ENCODE measurements at regions not wholly inside any gene's neighbourhood (a gene's known extent, or its start where the extent isn't known, plus 50 kb on each side); places are given as distances from the start of the nearest gene placed in this dataset.

DNA sequence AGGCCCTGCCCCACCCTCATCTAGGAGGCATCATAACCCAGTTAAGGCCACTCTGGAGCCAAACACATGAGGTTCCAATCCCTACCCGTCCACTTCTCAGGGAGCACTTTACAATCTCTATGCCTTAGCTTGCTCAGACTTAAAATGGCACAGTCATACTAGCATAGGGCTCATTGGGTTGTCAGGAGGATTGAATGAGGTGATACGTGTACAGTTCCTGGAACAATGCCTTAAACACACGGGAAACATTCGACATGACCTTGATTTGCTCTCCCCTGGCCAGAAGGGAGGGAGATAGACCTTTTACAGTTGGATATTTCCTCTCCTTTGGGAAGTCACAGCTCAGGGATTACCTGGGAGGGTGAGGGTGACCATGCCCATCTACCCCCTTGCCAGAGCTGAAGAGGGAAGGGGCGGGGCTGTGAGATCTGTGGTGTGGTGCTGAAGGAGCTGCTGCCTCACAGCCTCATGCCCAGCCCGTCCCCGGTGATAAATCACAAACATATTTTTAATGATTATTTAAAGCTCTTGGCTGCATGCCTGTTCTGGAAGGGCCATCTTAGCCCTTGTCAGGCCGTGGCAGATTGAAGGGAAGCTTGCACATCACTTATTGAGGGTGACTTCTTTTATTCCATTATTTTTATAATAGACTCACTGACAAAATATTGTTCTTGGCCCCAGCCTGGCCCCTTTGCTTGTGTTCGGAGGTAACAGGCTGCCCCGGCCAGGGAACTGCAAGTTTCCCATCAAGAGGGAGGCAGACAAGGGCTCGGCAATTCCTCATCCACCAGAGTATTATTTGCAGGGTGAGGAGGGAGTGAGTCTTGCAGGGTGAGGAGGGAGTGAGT is 83.4 kb downstream of the FOXD2 start:
- Histone ChIP-seq H3K4me1 (no peaks in the 10 kb centered on the region), H3K27ac (no peak overlapping the region), H3K79me2 (no peaks in the 10 kb centered on the region), H3K9ac (no peak overlapping the region), H3K4me3 (ENCODE audit: low read depth, low read length) (no peak overlapping the region), H3K27me3 (ENCODE audit: control insufficient read depth, insufficient read depth, low read length) (no peaks in the 10 kb centered on the region), H3K9me3 (ENCODE audit: control insufficient read depth, low read length) (no peaks in the 10 kb centered on the region), H3K4me2 (ENCODE audit: low read length) (no peak overlapping the region), H3K36me3 (ENCODE audit: control insufficient read depth, insufficient read depth, low read length) (no peaks in the 10 kb centered on the region), H2AFZ (no peak overlapping the region)
- TF ChIP-seq, protein P1, sequence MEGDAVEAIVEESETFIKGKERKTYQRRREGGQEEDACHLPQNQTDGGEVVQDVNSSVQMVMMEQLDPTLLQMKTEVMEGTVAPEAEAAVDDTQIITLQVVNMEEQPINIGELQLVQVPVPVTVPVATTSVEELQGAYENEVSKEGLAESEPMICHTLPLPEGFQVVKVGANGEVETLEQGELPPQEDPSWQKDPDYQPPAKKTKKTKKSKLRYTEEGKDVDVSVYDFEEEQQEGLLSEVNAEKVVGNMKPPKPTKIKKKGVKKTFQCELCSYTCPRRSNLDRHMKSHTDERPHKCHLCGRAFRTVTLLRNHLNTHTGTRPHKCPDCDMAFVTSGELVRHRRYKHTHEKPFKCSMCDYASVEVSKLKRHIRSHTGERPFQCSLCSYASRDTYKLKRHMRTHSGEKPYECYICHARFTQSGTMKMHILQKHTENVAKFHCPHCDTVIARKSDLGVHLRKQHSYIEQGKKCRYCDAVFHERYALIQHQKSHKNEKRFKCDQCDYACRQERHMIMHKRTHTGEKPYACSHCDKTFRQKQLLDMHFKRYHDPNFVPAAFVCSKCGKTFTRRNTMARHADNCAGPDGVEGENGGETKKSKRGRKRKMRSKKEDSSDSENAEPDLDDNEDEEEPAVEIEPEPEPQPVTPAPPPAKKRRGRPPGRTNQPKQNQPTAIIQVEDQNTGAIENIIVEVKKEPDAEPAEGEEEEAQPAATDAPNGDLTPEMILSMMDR (IDR thresholded peaks at IDR 0.05): no peak

DNA sequence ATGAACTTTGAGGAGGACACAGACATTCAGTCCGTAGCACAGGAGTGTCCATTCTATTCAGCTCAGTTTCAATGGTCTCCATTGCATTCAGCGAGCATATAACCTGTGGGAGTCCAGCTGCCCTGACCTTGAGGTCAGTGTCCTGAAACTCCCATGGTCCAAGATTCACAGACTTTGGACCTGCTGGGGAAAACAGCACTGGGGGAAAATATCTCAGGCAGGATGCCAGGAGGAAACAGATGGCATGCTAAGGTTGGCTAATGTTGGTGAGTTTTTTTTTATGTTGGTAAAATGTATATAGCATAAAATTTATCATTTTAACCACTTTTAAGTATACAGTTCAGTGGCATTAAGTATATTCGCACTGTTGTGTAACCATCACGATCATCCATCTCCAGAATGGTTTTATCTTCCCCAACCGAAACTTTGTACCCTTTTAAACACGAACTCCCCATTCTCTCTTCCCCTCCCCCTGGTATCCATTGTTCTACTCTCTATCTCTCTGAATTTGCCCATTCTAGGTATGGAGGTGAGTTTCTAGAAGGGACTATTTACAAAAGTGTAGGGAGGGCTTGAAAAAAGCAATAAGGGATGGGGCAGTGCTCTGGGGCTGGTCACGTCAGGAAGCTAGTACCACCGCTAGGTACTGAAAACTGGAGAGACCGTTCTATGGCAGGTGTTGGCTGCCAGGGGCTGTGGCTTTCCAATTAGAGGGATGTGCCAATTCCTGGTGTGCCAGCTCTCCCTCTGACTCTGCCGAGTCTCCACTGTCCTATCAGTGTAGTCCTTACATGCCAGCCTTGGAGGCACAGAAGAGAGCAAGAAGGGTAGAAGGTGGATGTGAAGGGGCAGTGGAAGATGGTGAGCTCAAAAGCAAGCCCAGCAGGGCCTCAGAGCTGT is 85.3 kb downstream of the FOXD2 start:
- no peaks in the 10 kb centered on the region for H3K4me1 ChIP-seq
- no peaks in the 10 kb centered on the region for H3K27me3 ChIP-seq (ENCODE audit: control insufficient read depth, insufficient read depth, low read length)
- TF ChIP-seq, protein P1 (IDR thresholded peaks at IDR 0.05): no peak
- no peaks in the 10 kb centered on the region for H3K9me3 ChIP-seq (ENCODE audit: control insufficient read depth, low read length)
- H3K9ac ChIP-seq: no peak overlapping the region
- no peak overlapping the region for H3K4me3 ChIP-seq (ENCODE audit: low read depth, low read length)
- no peaks in the 10 kb centered on the region for H3K36me3 ChIP-seq (ENCODE audit: control insufficient read depth, insufficient read depth, low read length)
- no peaks in the 10 kb centered on the region for H3K79me2 ChIP-seq
- no peak overlapping the region for H2AFZ ChIP-seq
- H3K27ac ChIP-seq: no peak overlapping the region
- no peak overlapping the region for H3K4me2 ChIP-seq (ENCODE audit: low read length)

DNA sequence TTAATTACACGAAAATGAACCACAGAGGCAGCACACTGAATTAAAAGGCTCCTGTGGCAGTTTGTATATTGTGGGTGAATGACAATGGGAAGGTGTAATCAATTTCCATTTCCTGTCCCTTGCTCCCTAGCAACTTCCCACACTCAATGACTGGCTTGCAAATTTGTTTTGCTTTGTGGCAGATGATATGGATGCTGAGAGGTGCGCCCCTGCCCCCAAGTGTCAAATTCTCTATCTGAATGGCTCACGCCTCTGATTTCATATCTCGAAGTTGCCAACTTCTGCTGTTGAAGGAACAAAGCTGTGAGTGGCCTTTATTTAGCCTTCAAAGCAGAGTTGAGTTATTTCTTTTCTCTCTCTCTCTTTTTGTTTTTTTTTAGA is 86.0 kb downstream of the FOXD2 start:
- no peaks in the 10 kb centered on the region for H3K4me1 ChIP-seq
- no peak overlapping the region for H3K4me3 ChIP-seq (ENCODE audit: low read depth, low read length)
- H3K36me3 ChIP-seq (ENCODE audit: control insufficient read depth, insufficient read depth, low read length): no peaks in the 10 kb centered on the region
- H3K9ac ChIP-seq: no peak overlapping the region
- H3K79me2 ChIP-seq: no peaks in the 10 kb centered on the region
- H3K9me3 ChIP-seq (ENCODE audit: control insufficient read depth, low read length): no peaks in the 10 kb centered on the region
- no peak overlapping the region for H3K4me2 ChIP-seq (ENCODE audit: low read length)
- no peak overlapping the region for H2AFZ ChIP-seq
- no peaks in the 10 kb centered on the region for H3K27me3 ChIP-seq (ENCODE audit: control insufficient read depth, insufficient read depth, low read length)
- H3K27ac ChIP-seq: no peak overlapping the region
- TF ChIP-seq, protein P1 (IDR thresholded peaks at IDR 0.05): no peak

DNA sequence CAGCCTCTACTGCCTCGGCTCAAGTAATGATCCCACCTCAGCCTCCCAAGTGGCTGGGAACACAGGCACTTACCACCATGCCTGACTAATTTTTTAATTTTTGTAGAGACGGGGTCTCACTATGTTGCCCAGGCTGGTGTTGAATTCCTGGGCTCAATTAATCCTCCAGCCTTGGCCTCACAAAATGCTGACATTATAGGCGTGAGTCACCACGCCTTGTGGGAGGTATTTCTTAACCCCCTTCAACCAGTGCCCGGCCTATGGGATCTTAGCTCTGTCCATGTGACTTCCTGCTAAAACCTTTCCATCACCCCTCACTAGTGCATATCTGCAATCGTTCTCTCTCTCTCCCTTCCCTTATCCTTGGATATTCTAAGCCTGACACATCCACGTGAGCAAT is 86.4 kb downstream of the FOXD2 start:
- Histone ChIP-seq H3K4me3 (ENCODE audit: low read depth, low read length) (no peak overlapping the region), H3K36me3 (ENCODE audit: control insufficient read depth, insufficient read depth, low read length) (no peaks in the 10 kb centered on the region), H2AFZ (no peak overlapping the region), H3K27ac (no peak overlapping the region), H3K27me3 (ENCODE audit: control insufficient read depth, insufficient read depth, low read length) (no peaks in the 10 kb centered on the region), H3K9me3 (ENCODE audit: control insufficient read depth, low read length) (no peaks in the 10 kb centered on the region), H3K9ac (no peak overlapping the region), H3K4me2 (ENCODE audit: low read length) (no peak overlapping the region), H3K79me2 (no peaks in the 10 kb centered on the region), H3K4me1 (no peaks in the 10 kb centered on the region)
- TF ChIP-seq, protein P1 (IDR thresholded peaks at IDR 0.05): no peak
